HCT116 (cell line): ENCODE measurements at regions not wholly inside any gene's neighbourhood (a gene's known extent, or its start where the extent isn't known, plus 50 kb on each side); places are given as distances from the start of the nearest gene placed in this dataset.

ENCODE experiments used
- ATAC-seq: fragments of 200-7000 bp; cut with Tn5 transposase; 2 replicates; pipeline ENCODE4 v1.9.1; 2020; ENCODE audit warnings: mild to moderate bottlenecking, moderate library complexity
- BruUV-seq: library from RNA; stranded (reverse); fragments of 400-500 nt; replicated peaks from 2 replicates; lab custom pipeline; 2021; lab: Mats Ljungman, UMichigan
- CTCF ChIA-PET: fragments of 300-600 bp; sonication (Branson Sonifier 250); formaldehyde crosslinking; loops from one replicate; lab custom pipeline; 2021; ENCODE audit warnings: antibody characterized with exemption; lab: Charles Lee
- POLR2A ChIA-PET: fragments of 300-600, 350-600 bp; sonication (Branson Sonifier 250); formaldehyde crosslinking; loops from one replicate; lab custom pipeline; 2021; ENCODE audit warnings: antibody characterized with exemption; lab: Charles Lee
- RAD21 ChIA-PET, 2 experiments: fragments of 300-600 bp; sonication (Branson Sonifier 250); formaldehyde crosslinking; loops; one replicate each; lab custom pipeline; 2023; ENCODE audit warnings: low total read pairs in 2 of 2; ENCODE audit not compliant: uncharacterized antibody in 2 of 2, unreplicated experiment in 2 of 2, low non-redundant PET in 1 of 2; lab: Charles Lee
- DNase-seq: peaks from one replicate; pipeline ENCODE4 v3.0.0-alpha.2; 2010; ENCODE audit warnings: low read depth, low spot score
- H2AFZ ChIP-seq: fragments of 200-600 bp; shearing (Covaris generic), sonication (generic); 2 replicates; pipeline ENCODE4 v1.6.1; 2017; ENCODE audit warnings: low read depth, mixed run types, mixed read lengths, antibody characterized with exemption, low read length; ENCODE audit not compliant: poor library complexity, severe bottlenecking
- H3K27ac ChIP-seq: 2 replicates; pipeline ENCODE4 v1.5.1; 2012; ENCODE audit warnings: low read depth, low read length
- H3K27me3 ChIP-seq: fragments of 200-600 bp; sonication (generic); 2 replicates; pipeline ENCODE4 v1.6.1; 2016; ENCODE audit warnings: mixed run types, low read length, mixed read lengths; ENCODE audit not compliant: insufficient read depth
- H3K36me3 ChIP-seq, 2 experiments: fragments of 200-500 bp in 1 of 2; fragments of 200-600 bp in 1 of 2; sonication (Bioruptor generic) in 1 of 2; sonication (generic) in 1 of 2; 2 replicates each; pipeline versions ENCODE4 v1.5.1 to v1.6.1; 2014 to 2016; ENCODE audit warnings: low read length in 2 of 2, inconsistent platforms in 1 of 2, mixed read lengths in 1 of 2, mixed run types in 1 of 2; ENCODE audit not compliant: insufficient read depth in 2 of 2, control insufficient read depth in 1 of 2
- H3K4me1 ChIP-seq, 2 experiments: fragments of 200-600 bp in 1 of 2; sonication (generic) in 1 of 2; 2 replicates each; pipeline versions ENCODE4 v1.5.1 to v1.6.1; 2012 to 2017; ENCODE audit warnings: low read length in 2 of 2, inconsistent platforms in 1 of 2, mild to moderate bottlenecking in 1 of 2, mixed read lengths in 1 of 2, mixed run types in 1 of 2, moderate library complexity in 1 of 2; ENCODE audit not compliant: insufficient read depth in 2 of 2, control insufficient read depth in 1 of 2
- H3K4me2 ChIP-seq: fragments of 200-600 bp; sonication (generic); 2 replicates; pipeline ENCODE4 v1.6.1; 2017; ENCODE audit warnings: mixed run types, low read length, mixed read lengths
- H3K4me3 ChIP-seq, 2 experiments: fragments of 200-600 bp in 1 of 2; sonication (generic) in 1 of 2; replicated peaks in 1 of 2; 2 replicates each; pipeline ENCODE4 v1.5.1; 2011 to 2016; ENCODE audit warnings: low read length in 2 of 2, control low read depth in 1 of 2, low read depth in 1 of 2, mild to moderate bottlenecking in 1 of 2, mixed read lengths in 1 of 2, mixed run types in 1 of 2
- H3K79me2 ChIP-seq: fragments of 200-600 bp; sonication (generic); 2 replicates; pipeline ENCODE4 v1.6.1; 2017; ENCODE audit warnings: mild to moderate bottlenecking, mixed run types, low read length, moderate library complexity, mixed read lengths; ENCODE audit not compliant: insufficient read depth
- H3K9ac ChIP-seq: fragments of 200-600 bp; sonication (generic); 2 replicates; pipeline ENCODE4 v1.6.1; 2016; ENCODE audit warnings: low read length, mixed read lengths
- H3K9me2 ChIP-seq: fragments of 200-600 bp; sonication (generic), shearing (Covaris generic); 2 replicates; pipeline ENCODE4 v1.6.1; 2017; ENCODE audit warnings: mixed run types, mild to moderate bottlenecking, moderate library complexity; ENCODE audit not compliant: insufficient read depth
- H3K9me3 ChIP-seq, 2 experiments: fragments of 200-500 bp in 1 of 2; fragments of 200-600 bp in 1 of 2; sonication (Bioruptor generic) in 1 of 2; sonication (generic) in 1 of 2; 2 replicates each; pipeline ENCODE4 v1.6.1; 2014 to 2017; ENCODE audit warnings: low read length in 2 of 2, mixed read lengths in 2 of 2, inconsistent platforms in 1 of 2, low read depth in 1 of 2, mild to moderate bottlenecking in 1 of 2, mixed run types in 1 of 2, moderate library complexity in 1 of 2; ENCODE audit not compliant: control insufficient read depth in 1 of 2, insufficient read depth in 1 of 2
- H4K20me1 ChIP-seq: fragments of 200-600 bp; sonication (generic), shearing (Covaris generic); 2 replicates; pipeline ENCODE4 v1.6.1; 2017; ENCODE audit warnings: mixed run types, mild to moderate bottlenecking, moderate library complexity; ENCODE audit not compliant: insufficient read depth
- EGR1 ChIP-seq: IDR thresholded peaks from 2 replicates; pipeline ENCODE4 v1.6.1; 2012; ENCODE audit warnings: low read depth
- ELF1 ChIP-seq: IDR thresholded peaks from 2 replicates; pipeline ENCODE4 v1.6.1; 2012; ENCODE audit warnings: low read depth, borderline replicate concordance
- EZH2phosphoT487 ChIP-seq: fragments of 200-600 bp; IDR thresholded peaks from 2 replicates; pipeline ENCODE4 v1.6.1; 2018; ENCODE audit warnings: antibody characterized with exemption, borderline replicate concordance
- RAD21 ChIP-seq: IDR thresholded peaks from 2 replicates; pipeline ENCODE4 v1.6.1; 2012; ENCODE audit warnings: low read depth, mild to moderate bottlenecking
- SIN3A ChIP-seq: IDR thresholded peaks from 2 replicates; pipeline ENCODE4 v1.6.1; 2012; ENCODE audit warnings: low read depth
- SP1 ChIP-seq: IDR thresholded peaks from 2 replicates; pipeline ENCODE4 v1.6.1; 2012; ENCODE audit warnings: low read depth
- SRF ChIP-seq: IDR thresholded peaks from 2 replicates; pipeline ENCODE4 v1.6.1; 2012; ENCODE audit warnings: low read depth
- TCF7L2 ChIP-seq: IDR thresholded peaks from 2 replicates; pipeline ENCODE4 v1.7.0; 2011; ENCODE audit warnings: borderline replicate concordance, inconsistent platforms; ENCODE audit not compliant: insufficient read depth, insufficient read length; ENCODE audit errors: extremely low read depth
- YY1 ChIP-seq: IDR thresholded peaks from 2 replicates; pipeline ENCODE4 v1.6.1; 2011; ENCODE audit warnings: low read length, low read depth, moderate library complexity, mild to moderate bottlenecking; ENCODE audit not compliant: insufficient replicate concordance; ENCODE audit errors: extremely low read depth
- ZBTB33 ChIP-seq: IDR thresholded peaks from 2 replicates; pipeline ENCODE4 v1.6.1; 2011; ENCODE audit warnings: mild to moderate bottlenecking, low read length, moderate library complexity; ENCODE audit not compliant: insufficient replicate concordance; ENCODE audit errors: extremely low read depth
- ZFX ChIP-seq: fragments of 450-650 bp; IDR thresholded peaks from 2 replicates; pipeline ENCODE4 v1.6.1; 2017
- ZNF274 ChIP-seq: fragments of 200-500 bp; sonication (Bioruptor generic); IDR thresholded peaks from 2 replicates; pipeline ENCODE4 v1.6.1; 2014; ENCODE audit warnings: mild to moderate bottlenecking, low read depth, low read length, inconsistent platforms
- intact Hi-C: fragments of 100-400 bp; cut with micrococcal nuclease; formaldehyde crosslinking; loops from 2 replicates; pipeline ENCODE4 v1.10.0; 2022
- TF ChIP-seq, protein P1 (sequence below): IDR thresholded peaks from 2 replicates; pipeline ENCODE4 v1.6.1; 2012
- TF ChIP-seq, protein P2 (sequence below): IDR thresholded peaks from 2 replicates; pipeline ENCODE4 v1.6.1; 2012

DNA sequence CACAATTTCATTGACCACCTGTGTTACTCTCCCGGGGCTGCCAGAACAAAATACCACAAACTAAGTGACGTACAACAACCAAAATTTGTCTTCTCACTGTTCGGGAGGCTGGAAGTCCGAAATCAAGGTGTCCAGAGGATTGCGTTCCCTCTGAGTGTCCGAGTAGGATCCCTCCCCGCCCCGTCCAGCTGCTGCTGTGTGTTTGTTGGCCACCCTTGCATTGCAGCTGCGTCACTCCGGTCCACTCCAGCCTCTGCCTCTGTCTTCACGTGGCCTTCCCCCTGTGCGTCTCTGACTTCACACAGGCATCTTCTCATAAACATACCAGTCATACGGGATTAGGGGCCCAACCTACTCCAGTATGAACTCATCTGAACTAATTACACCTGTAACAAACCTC, 251.8 kb upstream of the SMIM21 start (continued):
- no peak for TF ChIP-seq EGR1
- no peak for TF ChIP-seq ZNF274
- TF ChIP-seq SP1: no peak

GRCh38 chr18:75678627-75679026, 251.1 kb upstream of the SMIM21 start:
- H3K4me1 ChIP-seq: no peaks in the 10 kb centered on the region
- no peak overlapping the region for H3K4me3 ChIP-seq
- no peaks in the 10 kb centered on the region for H3K9me3 ChIP-seq
- H3K4me2 ChIP-seq: no peak overlapping the region
- RAD21 ChIA-PET: no interaction called here
- H3K27me3 ChIP-seq: no peaks in the 10 kb centered on the region
- no peak overlapping the region for H3K9ac ChIP-seq
- DNase-seq (no peak), ATAC-seq (no peak)
- no TSS peak for BruUV-seq
- H3K9me2 ChIP-seq: no peaks in the 10 kb centered on the region
- POLR2A ChIA-PET: no interaction called here
- CTCF ChIA-PET: no interaction called here
- H3K27ac ChIP-seq: no peak overlapping the region
- H3K36me3 ChIP-seq: no peaks in the 10 kb centered on the region
- intact Hi-C loops: no loop called here
- TF ChIP-seq, protein P1, sequence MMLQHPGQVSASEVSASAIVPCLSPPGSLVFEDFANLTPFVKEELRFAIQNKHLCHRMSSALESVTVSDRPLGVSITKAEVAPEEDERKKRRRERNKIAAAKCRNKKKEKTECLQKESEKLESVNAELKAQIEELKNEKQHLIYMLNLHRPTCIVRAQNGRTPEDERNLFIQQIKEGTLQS: no peak
- TF ChIP-seq ELF1 (no peak), SIN3A (no peak), RAD21 (no peak), ZBTB33 (no peak), TCF7L2 (no peak), EZH2phosphoT487 (no peak), YY1 (no peak), ZFX (no peak), SRF (no peak), EGR1 (no peak)
- TF ChIP-seq, protein P2, sequence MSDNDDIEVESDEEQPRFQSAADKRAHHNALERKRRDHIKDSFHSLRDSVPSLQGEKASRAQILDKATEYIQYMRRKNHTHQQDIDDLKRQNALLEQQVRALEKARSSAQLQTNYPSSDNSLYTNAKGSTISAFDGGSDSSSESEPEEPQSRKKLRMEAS: no peak
- no peak overlapping the region for H2AFZ ChIP-seq
- H4K20me1 ChIP-seq: no peaks in the 10 kb centered on the region
- no peaks in the 10 kb centered on the region for H3K79me2 ChIP-seq
